ENCODE measurements at regions not wholly inside any gene's neighbourhood (a gene's known extent, or its start where the extent isn't known, plus 50 kb on each side); places are given as distances from the start of the nearest gene placed in this dataset.

GRCh38 chr2:226127682-226128081 lies 671.9 kb downstream of the IRS1 start:
- H3K9me2 ChIP-seq (replicated peaks; ENCODE audit: insufficient read depth, low read length): no peaks in the 10 kb centered on the region
- no peaks in the 10 kb centered on the region for H3K27me3 ChIP-seq (ENCODE audit: low read length)
- H4K20me1 ChIP-seq (ENCODE audit: low read depth, low read length): no peaks in the 10 kb centered on the region
- H3K9ac ChIP-seq (ENCODE audit: low read length): no peak overlapping the region
- H3K4me2 ChIP-seq (ENCODE audit: low read depth, low read length, poor library complexity, severe bottlenecking): no peak overlapping the region
- H3K9me3 ChIP-seq (ENCODE audit: insufficient read depth, low read length): no peaks in the 10 kb centered on the region
- no peak overlapping the region for H3K4me3 ChIP-seq (ENCODE audit: insufficient read depth, low read length, poor library complexity, severe bottlenecking)
- TF ChIP-seq CTCF (IDR thresholded peaks at IDR 0.05; ENCODE audit: insufficient read depth, low read length, poor library complexity, severe bottlenecking): no peak
- no peak for TF ChIP-seq EZH2phosphoT487 (conservative IDR thresholded peaks at IDR 0.05; ENCODE audit: low read length)
- no peak overlapping the region for H3K27ac ChIP-seq (ENCODE audit: low read depth, low read length)
- no peak overlapping the region for H2AFZ ChIP-seq (ENCODE audit: low read depth, low read length, severe bottlenecking)
- no peaks in the 10 kb centered on the region for H3K79me2 ChIP-seq (ENCODE audit: insufficient read depth, low read length)
- H3K36me3 ChIP-seq (ENCODE audit: low read length): no peaks in the 10 kb centered on the region
- H3F3A ChIP-seq (ENCODE audit: insufficient read depth): no peaks in the 10 kb centered on the region

GRCh38 chr2:226126104-226126503 lies 673.5 kb downstream of the IRS1 start:
- H3K9me3 ChIP-seq (ENCODE audit: insufficient read depth, low read length): no peaks in the 10 kb centered on the region
- H3K4me2 ChIP-seq (ENCODE audit: low read depth, low read length, poor library complexity, severe bottlenecking): no peak overlapping the region
- H3K4me3 ChIP-seq (ENCODE audit: insufficient read depth, low read length, poor library complexity, severe bottlenecking): no peak overlapping the region
- H3K9me2 ChIP-seq (replicated peaks; ENCODE audit: insufficient read depth, low read length): no peaks in the 10 kb centered on the region
- H3K79me2 ChIP-seq (ENCODE audit: insufficient read depth, low read length): no peaks in the 10 kb centered on the region
- H4K20me1 ChIP-seq (ENCODE audit: low read depth, low read length): no peaks in the 10 kb centered on the region
- no peak for TF ChIP-seq EZH2phosphoT487 (conservative IDR thresholded peaks at IDR 0.05; ENCODE audit: low read length)
- TF ChIP-seq CTCF (IDR thresholded peaks at IDR 0.05; ENCODE audit: insufficient read depth, low read length, poor library complexity, severe bottlenecking): no peak
- no peaks in the 10 kb centered on the region for H3K36me3 ChIP-seq (ENCODE audit: low read length)
- no peak overlapping the region for H3K9ac ChIP-seq (ENCODE audit: low read length)
- H3K27me3 ChIP-seq (ENCODE audit: low read length): no peaks in the 10 kb centered on the region
- no peak overlapping the region for H2AFZ ChIP-seq (ENCODE audit: low read depth, low read length, severe bottlenecking)
- no peaks in the 10 kb centered on the region for H3F3A ChIP-seq (ENCODE audit: insufficient read depth)
- no peak overlapping the region for H3K27ac ChIP-seq (ENCODE audit: low read depth, low read length)

- no peaks in the 10 kb centered on the region for H3K9me2 ChIP-seq (replicated peaks; ENCODE audit: insufficient read depth, low read length)
- H3K36me3 ChIP-seq (ENCODE audit: low read length): no peaks in the 10 kb centered on the region
- no peaks in the 10 kb centered on the region for H4K20me1 ChIP-seq (ENCODE audit: low read depth, low read length)
- H3K9ac ChIP-seq (ENCODE audit: low read length): no peak overlapping the region
- H3K27me3 ChIP-seq (ENCODE audit: low read length): no peaks in the 10 kb centered on the region
- TF ChIP-seq EZH2phosphoT487 (conservative IDR thresholded peaks at IDR 0.05; ENCODE audit: low read length) (no peak), CTCF (IDR thresholded peaks at IDR 0.05; ENCODE audit: insufficient read depth, low read length, poor library complexity, severe bottlenecking) (no peak)
- no peaks in the 10 kb centered on the region for H3K9me3 ChIP-seq (ENCODE audit: insufficient read depth, low read length)
- H3F3A ChIP-seq (ENCODE audit: insufficient read depth): no peaks in the 10 kb centered on the region
- H3K27ac ChIP-seq (ENCODE audit: low read depth, low read length): no peak overlapping the region
- H3K4me2 ChIP-seq (ENCODE audit: low read depth, low read length, poor library complexity, severe bottlenecking): no peak overlapping the region
- H3K4me3 ChIP-seq (ENCODE audit: insufficient read depth, low read length, poor library complexity, severe bottlenecking): no peak overlapping the region
- H2AFZ ChIP-seq (ENCODE audit: low read depth, low read length, severe bottlenecking): no peak overlapping the region
- no peaks in the 10 kb centered on the region for H3K79me2 ChIP-seq (ENCODE audit: insufficient read depth, low read length)
These were observed 674.3 kb downstream of the IRS1 start for GRCh38 chr2:226125176-226125883.
